NCI-H2029 (cell line): ENCODE measurements at regions not wholly inside any gene's neighbourhood (a gene's known extent, or its start where the extent isn't known, plus 50 kb on each side); places are given as distances from the start of the nearest gene placed in this dataset.
A peak's percentile ranks its signal among the peaks of the same experiment; 100 is the strongest.

Source experiments
- DNase-seq: peaks from one replicate; lab custom pipeline; 2025; lab: John Stamatoyannopoulos, UW

DNA sequence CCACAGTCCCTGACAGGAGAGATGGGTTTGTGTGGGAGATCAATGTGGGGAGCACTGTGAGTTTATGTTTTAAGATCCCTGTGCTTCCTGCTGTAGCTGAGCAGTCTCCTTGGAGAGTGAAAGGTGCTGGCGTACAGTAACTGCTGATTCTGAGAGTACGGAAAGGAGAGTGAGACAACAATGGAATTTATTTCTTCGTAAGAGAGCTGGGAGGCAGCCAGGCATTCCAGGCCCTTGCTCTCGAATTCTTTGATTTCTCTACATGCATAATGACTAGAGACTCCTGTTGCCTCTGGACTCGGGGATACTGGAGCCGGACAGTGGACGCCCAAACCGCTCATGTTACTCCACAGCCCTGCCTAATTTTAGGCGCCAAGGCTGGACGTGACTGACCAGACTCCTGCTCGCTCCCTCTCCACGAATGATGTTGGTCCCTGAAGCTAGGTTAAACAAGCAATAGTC is 131.0 kb upstream of the PHACTR1 start:
- DNase-seq, result no peak

GRCh38 chr6:12586721-12587480 is 129.7 kb upstream of the PHACTR1 start:
- DNase-seq, result no peak

GRCh38 chr6:12590901-12591300 is 125.7 kb upstream of the PHACTR1 start:
- DNase-seq, result no peak

- DNase-seq, result no peak
Observed at GRCh38 chr6:12592634-12593033, 123.9 kb upstream of the PHACTR1 start.

- peak; percentile 14 for DNase-seq
Observed at GRCh38 chr6:12593771-12594529, 122.6 kb upstream of the PHACTR1 start.

GRCh38 chr6:12594530-12594893 is 122.1 kb upstream of the PHACTR1 start:
- DNase-seq, result no peak

- DNase-seq, result no peak
Observed at GRCh38 chr6:12595161-12595811, 121.3 kb upstream of the PHACTR1 start.

DNA sequence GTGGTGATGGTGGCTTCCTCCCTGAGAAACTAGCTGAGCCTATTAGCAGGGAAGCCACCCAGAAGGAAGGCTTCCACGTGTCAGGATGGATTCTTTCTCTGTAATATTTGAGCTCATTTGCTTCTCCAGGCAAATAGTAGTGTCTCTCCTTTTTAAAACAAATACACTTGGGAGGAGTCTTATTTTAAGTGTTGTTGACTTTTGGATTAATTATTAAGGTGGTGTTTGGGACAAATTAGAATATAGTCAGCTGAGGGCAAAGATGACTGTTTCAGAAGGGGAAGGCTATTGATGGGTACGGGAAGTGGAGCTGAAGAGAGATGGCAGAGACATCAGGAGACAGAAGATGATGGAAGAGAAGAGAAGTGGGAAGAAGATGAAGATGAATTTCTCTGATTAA is 119.8 kb upstream of the PHACTR1 start:
- DNase-seq, result no peak

DNA sequence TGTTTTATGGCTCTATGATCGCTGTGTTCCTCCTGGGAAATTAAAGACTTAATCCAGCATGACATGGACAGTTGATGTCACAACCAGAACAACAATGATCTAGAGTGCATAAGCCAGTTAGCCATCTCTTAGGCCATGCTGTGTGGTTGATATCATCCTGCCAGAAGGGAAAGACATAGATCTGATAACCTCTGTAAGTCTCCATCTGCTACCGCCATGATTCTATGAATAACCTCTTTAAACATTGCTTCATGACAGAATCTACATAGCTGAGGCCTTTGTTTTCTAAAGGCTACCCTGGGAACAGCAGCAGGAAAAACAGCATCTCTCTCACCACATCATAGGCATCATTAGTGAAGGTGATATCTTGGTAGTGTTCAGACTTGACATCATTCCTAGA is 117.6 kb upstream of the PHACTR1 start:
- no peak for DNase-seq

GRCh38 chr6:12601881-12602280 is 114.7 kb upstream of the PHACTR1 start:
- DNase-seq, result no peak

DNA sequence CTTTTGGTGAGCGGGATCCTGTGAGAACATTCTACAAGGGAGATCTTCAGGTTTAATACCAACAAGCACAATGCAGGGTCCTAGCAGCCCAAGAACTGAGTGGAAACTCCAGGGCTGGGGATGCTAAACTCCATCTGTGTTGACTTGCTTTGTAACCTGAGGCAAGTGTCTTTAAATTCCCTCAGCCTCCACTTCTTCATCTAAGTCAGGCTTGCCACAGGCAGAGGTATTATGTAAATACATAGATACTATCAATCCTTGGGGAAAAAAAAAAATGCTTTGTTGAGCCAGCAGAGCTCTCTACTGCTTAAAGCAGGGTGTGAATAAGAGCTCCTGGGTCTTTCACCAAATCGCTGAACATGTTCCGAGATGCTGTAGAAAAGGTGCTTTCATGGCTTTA is 114.2 kb upstream of the PHACTR1 start:
- DNase-seq, result no peak

DNA sequence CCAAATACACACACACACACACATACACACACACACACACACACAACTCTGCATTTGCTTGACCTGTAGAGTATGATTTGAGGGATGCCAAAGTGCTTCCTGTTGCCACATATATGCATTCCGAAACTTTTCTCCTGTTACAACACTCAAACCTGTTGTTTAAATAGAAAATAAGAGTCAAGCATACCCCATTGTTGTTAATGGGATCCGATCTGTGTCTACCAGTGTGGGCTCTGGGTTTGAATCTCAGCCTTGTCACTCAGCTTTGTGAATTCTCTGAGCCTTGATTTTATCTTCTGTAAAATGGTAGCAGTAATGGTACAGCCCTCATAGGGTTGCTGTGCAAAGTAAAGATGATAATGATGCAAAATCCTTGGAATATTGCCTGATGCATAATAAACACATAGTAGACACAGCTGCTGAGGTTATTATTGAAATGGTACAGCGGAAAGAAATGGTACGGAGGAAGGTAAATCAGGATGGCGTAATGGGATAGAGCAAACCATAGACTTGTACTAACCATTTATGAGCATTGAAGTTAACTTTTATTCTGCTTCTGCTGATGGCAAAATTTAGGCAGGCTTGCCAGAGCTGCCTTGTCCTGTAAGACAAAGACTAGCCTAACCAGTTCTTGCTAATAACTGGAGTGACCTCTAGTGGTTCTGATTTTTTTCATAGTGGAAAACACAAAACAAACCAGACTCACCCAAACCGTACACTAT is 113.5 kb upstream of the PHACTR1 start:
- DNase-seq, result peak; percentile 27

- DNase-seq, result no peak
Observed at GRCh38 chr6:12603673-12604049, 112.9 kb upstream of the PHACTR1 start.

- DNase-seq, result peak; percentile 83
Observed at GRCh38 chr6:12605888-12606345, 110.7 kb upstream of the PHACTR1 start.

GRCh38 chr6:12606616-12607015 is 110.0 kb upstream of the PHACTR1 start:
- no peak for DNase-seq

DNA sequence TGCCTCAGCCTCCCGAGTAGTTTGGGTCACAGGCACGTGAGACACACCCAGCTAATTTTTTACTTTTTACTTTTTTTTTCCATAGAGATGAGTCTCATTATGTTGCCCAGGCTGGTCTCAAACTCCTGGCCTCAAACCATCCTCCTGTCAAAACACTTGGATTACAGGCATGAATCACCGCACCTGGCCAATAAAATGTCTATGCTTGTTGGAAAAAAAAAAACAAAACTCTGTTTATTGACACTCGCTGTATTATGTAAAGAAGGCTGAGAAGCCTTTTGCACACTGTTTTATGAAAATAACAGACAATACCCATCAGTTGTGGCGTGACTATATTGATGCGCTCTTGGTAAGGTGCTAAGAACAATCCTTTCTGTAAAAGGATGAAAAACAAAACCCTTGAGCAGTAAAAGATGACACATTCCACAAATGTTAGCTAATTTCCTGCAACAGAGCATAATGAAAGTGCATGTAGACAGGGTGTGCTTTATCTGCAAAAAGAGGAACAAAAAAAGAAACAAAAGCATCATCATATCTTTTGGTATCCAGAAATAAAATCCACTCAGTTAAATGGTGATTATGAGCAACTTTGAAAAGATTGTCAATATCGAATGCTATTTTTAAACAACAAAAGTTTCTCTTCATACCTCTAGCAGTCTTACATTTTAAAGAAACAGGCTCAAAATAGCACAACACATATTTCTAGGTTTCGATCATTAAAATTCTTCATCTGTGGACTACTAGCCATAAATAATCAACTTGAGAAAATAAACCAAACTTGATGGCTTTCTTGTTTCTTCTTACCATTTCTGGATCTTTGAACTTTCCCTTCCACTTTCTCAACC is 108.3 kb upstream of the PHACTR1 start:
- DNase-seq, result no peak

DNA sequence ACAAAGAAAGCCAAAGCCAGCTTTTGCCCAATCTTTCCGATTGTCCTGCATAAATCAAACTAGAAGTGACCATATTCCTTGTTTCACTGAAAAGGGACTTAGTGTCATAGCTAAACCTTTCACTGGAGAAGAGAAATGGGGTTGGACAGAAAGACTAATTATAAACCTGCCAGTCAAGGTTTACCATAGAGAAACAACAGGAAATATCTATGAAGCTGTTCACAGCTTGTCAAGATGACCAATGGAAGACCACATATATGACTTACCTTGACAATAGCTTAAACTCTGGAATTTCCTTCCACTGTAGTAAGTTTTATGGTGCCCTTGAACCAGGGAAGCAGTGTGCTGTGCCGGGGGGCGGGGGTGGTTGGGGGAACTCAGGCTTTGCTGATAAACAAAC is 107.7 kb upstream of the PHACTR1 start:
- DNase-seq, result no peak

DNA sequence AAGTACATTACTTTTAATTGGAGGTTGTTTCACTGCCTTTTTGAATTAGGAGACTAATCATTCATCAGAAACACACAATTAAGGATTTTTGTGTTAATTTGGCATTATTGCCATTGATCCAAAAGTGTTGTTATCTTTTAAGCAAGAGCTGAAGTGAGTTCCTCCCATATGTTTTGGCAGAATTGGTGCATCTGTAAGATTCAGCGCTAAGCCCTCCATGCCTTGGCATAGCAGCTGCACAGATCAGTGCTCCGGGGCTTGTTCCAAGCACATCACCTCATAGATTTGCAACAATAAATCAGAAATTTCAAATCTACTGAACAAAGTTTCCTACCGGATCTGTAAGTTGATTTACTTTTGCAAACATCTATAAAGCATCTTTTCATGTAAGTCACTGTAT is 106.8 kb upstream of the PHACTR1 start:
- no peak for DNase-seq

GRCh38 chr6:12610862-12611261 is 105.7 kb upstream of the PHACTR1 start:
- no peak for DNase-seq

- DNase-seq, result no peak
Observed at GRCh38 chr6:12613811-12614210, 102.8 kb upstream of the PHACTR1 start.

DNA sequence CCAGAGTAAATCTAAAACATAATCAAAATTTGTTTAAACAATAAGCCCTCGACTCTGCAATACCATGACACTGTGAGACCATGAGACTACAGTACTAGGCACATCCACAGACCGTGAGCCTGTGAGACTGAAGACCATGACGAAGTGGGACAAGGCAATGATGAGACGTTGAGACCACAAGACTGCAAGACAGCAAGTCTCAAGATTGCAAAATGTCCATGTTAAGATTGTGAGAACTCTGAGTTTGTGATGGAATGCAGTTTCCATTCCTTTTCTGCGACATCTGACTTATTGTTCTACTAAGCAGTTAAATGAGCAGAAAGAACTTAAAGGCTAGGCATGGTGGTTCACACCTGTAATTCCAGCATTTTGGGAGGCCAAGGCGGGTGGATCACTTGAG is 102.1 kb upstream of the PHACTR1 start:
- no peak for DNase-seq
